Astrocyte (in vitro differentiated cells and primary cell): ENCODE measurements at regions not wholly inside any gene's neighbourhood (a gene's known extent, or its start where the extent isn't known, plus 50 kb on each side); places are given as distances from the start of the nearest gene placed in this dataset.

Source experiments
- EZH2 ChIP-seq: IDR thresholded peaks from 2 replicates; pipeline ENCODE4 v1.6.1; 2012; ENCODE audit warnings: mild to moderate bottlenecking, low read length, inconsistent platforms; ENCODE audit not compliant: insufficient read depth
- TF ChIP-seq, protein P1 (sequence below): IDR thresholded peaks from 2 replicates; pipeline ENCODE4 v1.5.1; 2011; ENCODE audit warnings: low read depth, mild to moderate bottlenecking, inconsistent platforms, low read length, moderate library complexity; ENCODE audit not compliant: insufficient read depth

DNA sequence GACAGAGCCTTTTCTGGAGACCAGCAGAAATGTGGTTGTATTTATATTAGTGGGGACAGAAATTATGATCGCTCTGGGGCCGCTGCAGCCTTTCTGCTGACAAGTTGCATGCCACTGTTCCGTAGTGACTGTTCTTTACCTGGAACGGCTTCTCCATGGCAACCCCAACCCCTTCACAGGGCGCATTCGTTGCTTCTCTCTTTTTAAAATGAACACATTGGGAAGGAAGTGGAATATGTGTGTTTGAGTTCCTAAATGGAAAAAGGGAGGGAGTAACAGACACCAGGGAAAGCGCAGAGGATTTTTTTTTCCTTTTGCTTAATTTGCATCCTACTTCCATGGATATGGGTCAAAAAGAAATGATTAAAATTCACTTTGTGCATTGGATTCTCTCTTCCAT lies 482.0 kb upstream of the SUCLG2 start:
- TF ChIP-seq, protein P1, sequence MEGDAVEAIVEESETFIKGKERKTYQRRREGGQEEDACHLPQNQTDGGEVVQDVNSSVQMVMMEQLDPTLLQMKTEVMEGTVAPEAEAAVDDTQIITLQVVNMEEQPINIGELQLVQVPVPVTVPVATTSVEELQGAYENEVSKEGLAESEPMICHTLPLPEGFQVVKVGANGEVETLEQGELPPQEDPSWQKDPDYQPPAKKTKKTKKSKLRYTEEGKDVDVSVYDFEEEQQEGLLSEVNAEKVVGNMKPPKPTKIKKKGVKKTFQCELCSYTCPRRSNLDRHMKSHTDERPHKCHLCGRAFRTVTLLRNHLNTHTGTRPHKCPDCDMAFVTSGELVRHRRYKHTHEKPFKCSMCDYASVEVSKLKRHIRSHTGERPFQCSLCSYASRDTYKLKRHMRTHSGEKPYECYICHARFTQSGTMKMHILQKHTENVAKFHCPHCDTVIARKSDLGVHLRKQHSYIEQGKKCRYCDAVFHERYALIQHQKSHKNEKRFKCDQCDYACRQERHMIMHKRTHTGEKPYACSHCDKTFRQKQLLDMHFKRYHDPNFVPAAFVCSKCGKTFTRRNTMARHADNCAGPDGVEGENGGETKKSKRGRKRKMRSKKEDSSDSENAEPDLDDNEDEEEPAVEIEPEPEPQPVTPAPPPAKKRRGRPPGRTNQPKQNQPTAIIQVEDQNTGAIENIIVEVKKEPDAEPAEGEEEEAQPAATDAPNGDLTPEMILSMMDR, result no peak
- no peak for TF ChIP-seq EZH2
